ENCODE measurements at regions not wholly inside any gene's neighbourhood (a gene's known extent, or its start where the extent isn't known, plus 50 kb on each side); places are given as distances from the start of the nearest gene placed in this dataset.

DNA sequence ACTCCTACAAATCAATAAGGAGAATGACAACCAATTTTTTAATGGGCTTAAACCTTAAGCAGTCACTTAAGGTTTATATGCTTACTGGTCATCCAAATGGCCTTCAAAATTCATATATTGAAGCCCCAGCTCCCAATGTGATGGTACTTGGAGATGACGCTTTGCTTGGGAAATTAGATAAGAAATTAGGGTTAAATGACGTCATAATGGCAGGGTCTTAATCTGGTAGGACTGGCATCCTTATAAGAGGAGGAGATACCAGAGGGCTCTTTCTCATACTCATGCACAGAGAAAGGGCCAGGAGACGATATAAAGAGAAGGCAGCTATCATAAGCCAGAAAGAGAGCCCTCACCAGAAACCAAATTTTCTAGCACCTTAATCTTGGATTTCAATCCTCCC lies 350.8 kb upstream of the NFE2L3 start:
- DNase-seq (no peak), ATAC-seq (no peak)
- H3F3A ChIP-seq (ENCODE audit: low read length, unreplicated experiment) = no peaks in the 10 kb centered on the region
- TF ChIP-seq, protein P1, sequence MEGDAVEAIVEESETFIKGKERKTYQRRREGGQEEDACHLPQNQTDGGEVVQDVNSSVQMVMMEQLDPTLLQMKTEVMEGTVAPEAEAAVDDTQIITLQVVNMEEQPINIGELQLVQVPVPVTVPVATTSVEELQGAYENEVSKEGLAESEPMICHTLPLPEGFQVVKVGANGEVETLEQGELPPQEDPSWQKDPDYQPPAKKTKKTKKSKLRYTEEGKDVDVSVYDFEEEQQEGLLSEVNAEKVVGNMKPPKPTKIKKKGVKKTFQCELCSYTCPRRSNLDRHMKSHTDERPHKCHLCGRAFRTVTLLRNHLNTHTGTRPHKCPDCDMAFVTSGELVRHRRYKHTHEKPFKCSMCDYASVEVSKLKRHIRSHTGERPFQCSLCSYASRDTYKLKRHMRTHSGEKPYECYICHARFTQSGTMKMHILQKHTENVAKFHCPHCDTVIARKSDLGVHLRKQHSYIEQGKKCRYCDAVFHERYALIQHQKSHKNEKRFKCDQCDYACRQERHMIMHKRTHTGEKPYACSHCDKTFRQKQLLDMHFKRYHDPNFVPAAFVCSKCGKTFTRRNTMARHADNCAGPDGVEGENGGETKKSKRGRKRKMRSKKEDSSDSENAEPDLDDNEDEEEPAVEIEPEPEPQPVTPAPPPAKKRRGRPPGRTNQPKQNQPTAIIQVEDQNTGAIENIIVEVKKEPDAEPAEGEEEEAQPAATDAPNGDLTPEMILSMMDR (conservative IDR thresholded peaks at IDR 0.05; ENCODE audit: low read depth, low read length) = no peak
- TF ChIP-seq EZH2phosphoT487 (IDR thresholded peaks at IDR 0.05; ENCODE audit: borderline replicate concordance, low read length) = no peak
- no peak for TF ChIP-seq EZH2 (IDR thresholded peaks at IDR 0.05; ENCODE audit: low read length, unreplicated experiment)
- H2AFZ ChIP-seq (ENCODE audit: low read length) = no peak overlapping the region
- POLR2A ChIA-PET (ENCODE audit: unreplicated experiment) = no interaction called here
- intact Hi-C loops (cut with micrococcal nuclease) = no loop called here
- no peaks in the 10 kb centered on the region for H3K9me2 ChIP-seq (replicated peaks; ENCODE audit: low read length)
- peaks cover 50% of the 10 kb centered on the region for H3K27me3 ChIP-seq (ENCODE audit: low read length)
- no peaks in the 10 kb centered on the region for H4K20me1 ChIP-seq (ENCODE audit: low read length)
- H3K27ac ChIP-seq (ENCODE audit: low read length) = no peak overlapping the region
- no peaks in the 10 kb centered on the region for H3K79me2 ChIP-seq (ENCODE audit: low read length)
- no peak overlapping the region for H3K9ac ChIP-seq (ENCODE audit: low read length)
- no TSS peak for BruUV-seq (replicated peaks)
- H3K4me2 ChIP-seq (ENCODE audit: low read length) = no peak overlapping the region
- no peaks in the 10 kb centered on the region for H3K9me3 ChIP-seq (ENCODE audit: low read length)
- CTCF ChIA-PET = no interaction called here
- H3K36me3 ChIP-seq (ENCODE audit: low read depth, low read length) = no peaks in the 10 kb centered on the region
- H3K4me3 ChIP-seq (ENCODE audit: low read length) = no peak overlapping the region
- no peaks in the 10 kb centered on the region for H3K4me1 ChIP-seq (ENCODE audit: insufficient read depth, low read length)

DNA sequence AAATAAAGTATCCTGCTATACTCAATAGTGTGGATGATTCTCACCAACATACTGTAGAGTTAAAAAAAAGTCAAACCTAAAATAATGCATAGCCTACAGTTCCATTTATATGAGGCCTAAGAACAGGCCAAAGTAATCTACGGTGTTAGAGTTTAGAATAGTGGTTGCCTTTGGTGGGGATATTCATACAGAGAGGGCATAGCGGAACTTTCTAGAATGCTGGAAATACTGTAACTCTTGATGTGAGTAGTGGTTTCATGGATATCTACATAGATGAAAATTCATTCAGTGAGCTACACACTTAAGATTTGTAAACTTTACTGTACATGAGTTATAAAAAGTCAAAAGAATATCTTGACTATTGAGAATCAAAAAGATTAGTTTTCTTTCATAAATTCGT lies 349.9 kb upstream of the NFE2L3 start:
- no peak for DNase-seq
- Histone ChIP-seq H3K9me2 (replicated peaks; ENCODE audit: low read length) (no peaks in the 10 kb centered on the region), H3K9ac (ENCODE audit: low read length) (no peak overlapping the region), H4K20me1 (ENCODE audit: low read length) (no peaks in the 10 kb centered on the region), H3K27me3 (ENCODE audit: low read length) (peaks cover 58% of the 10 kb centered on the region), H3F3A (ENCODE audit: low read length, unreplicated experiment) (no peaks in the 10 kb centered on the region), H3K9me3 (ENCODE audit: low read length) (no peaks in the 10 kb centered on the region), H3K4me3 (ENCODE audit: low read length) (no peak overlapping the region), H3K36me3 (ENCODE audit: low read depth, low read length) (no peaks in the 10 kb centered on the region), H3K4me2 (ENCODE audit: low read length) (no peak overlapping the region), H3K27ac (ENCODE audit: low read length) (no peak overlapping the region), H3K4me1 (ENCODE audit: insufficient read depth, low read length) (no peaks in the 10 kb centered on the region), H2AFZ (ENCODE audit: low read length) (no peak overlapping the region), H3K79me2 (ENCODE audit: low read length) (no peaks in the 10 kb centered on the region)
- intact Hi-C loops (cut with micrococcal nuclease) = no loop called here
- TF ChIP-seq EZH2phosphoT487 (IDR thresholded peaks at IDR 0.05; ENCODE audit: borderline replicate concordance, low read length) (no peak), EZH2 (IDR thresholded peaks at IDR 0.05; ENCODE audit: low read length, unreplicated experiment) (no peak)
- TF ChIP-seq, protein P1 (conservative IDR thresholded peaks at IDR 0.05; ENCODE audit: low read depth, low read length) = no peak
- no TSS peak for BruUV-seq (replicated peaks)
- no peak for ATAC-seq
- CTCF ChIA-PET = no interaction called here
- POLR2A ChIA-PET (ENCODE audit: unreplicated experiment) = no interaction called here

DNA sequence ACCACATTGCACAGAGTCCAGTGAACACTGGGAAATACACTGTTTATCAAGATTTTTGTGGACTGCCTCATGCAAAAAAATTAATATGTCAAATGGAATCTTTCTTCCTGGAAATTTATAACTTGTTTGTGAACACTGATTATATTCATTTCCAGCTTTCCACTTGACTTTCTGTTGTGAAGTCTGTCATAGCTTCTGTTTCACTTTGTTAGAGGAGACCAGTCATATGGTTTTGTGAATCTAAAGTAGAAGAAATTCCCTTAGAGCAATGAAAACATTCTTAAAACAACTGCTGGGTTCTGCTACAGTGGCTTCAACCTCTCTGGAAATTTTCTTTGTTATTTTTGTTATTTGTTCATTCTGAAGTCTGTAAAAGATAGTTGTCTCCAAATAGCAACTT lies 349.5 kb upstream of the NFE2L3 start:
- Histone ChIP-seq H3K27me3 (ENCODE audit: low read length) (peaks cover 59% of the 10 kb centered on the region), H3K79me2 (ENCODE audit: low read length) (no peaks in the 10 kb centered on the region), H3K9me3 (ENCODE audit: low read length) (no peaks in the 10 kb centered on the region), H3K4me1 (ENCODE audit: insufficient read depth, low read length) (no peaks in the 10 kb centered on the region), H3K9me2 (replicated peaks; ENCODE audit: low read length) (no peaks in the 10 kb centered on the region), H3F3A (ENCODE audit: low read length, unreplicated experiment) (no peaks in the 10 kb centered on the region), H3K4me3 (ENCODE audit: low read length) (no peak overlapping the region), H4K20me1 (ENCODE audit: low read length) (no peaks in the 10 kb centered on the region), H3K9ac (ENCODE audit: low read length) (no peak overlapping the region), H3K36me3 (ENCODE audit: low read depth, low read length) (no peaks in the 10 kb centered on the region), H2AFZ (ENCODE audit: low read length) (no peak overlapping the region), H3K4me2 (ENCODE audit: low read length) (no peak overlapping the region), H3K27ac (ENCODE audit: low read length) (no peak overlapping the region)
- no TSS peak for BruUV-seq (replicated peaks)
- CTCF ChIA-PET = no interaction called here
- POLR2A ChIA-PET (ENCODE audit: unreplicated experiment) = no interaction called here
- TF ChIP-seq EZH2 (IDR thresholded peaks at IDR 0.05; ENCODE audit: low read length, unreplicated experiment) = no peak
- TF ChIP-seq, protein P1 (conservative IDR thresholded peaks at IDR 0.05; ENCODE audit: low read depth, low read length) = no peak
- no peak for TF ChIP-seq EZH2phosphoT487 (IDR thresholded peaks at IDR 0.05; ENCODE audit: borderline replicate concordance, low read length)
- ATAC-seq (no peak), DNase-seq (no peak)
- intact Hi-C loops (cut with micrococcal nuclease) = no loop called here

All from PC-3 (cell line).